ENCODE measurements at regions not wholly inside any gene's neighbourhood (a gene's known extent, or its start where the extent isn't known, plus 50 kb on each side); places are given as distances from the start of the nearest gene placed in this dataset.

DNA sequence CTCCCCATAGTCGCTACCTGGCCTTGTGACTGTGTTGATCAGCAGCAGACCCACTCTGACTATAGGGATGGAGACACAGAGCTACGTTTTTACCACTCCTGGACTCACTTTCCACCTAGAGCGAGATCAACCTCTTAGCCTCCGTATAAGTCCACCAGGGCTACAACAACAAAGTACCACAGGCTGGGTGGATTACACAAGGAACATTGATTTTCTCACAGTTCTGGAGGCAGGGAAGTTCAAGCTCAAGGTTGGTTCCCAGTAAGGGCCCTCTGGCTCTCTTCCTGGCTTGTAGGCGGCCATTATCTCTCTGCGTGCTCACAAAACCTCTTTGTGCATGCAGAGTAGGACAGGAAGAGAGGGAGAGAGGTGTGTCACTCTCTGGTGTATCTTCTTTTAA, 330.4 kb upstream of the PROK2 start:
- intact Hi-C loops (cut with DNase I), result no loop called here
- Histone ChIP-seq H3K4me3 (no peak overlapping the region), H3K9me3 (no peaks in the 10 kb centered on the region), H3K36me3 (no peaks in the 10 kb centered on the region), H3K4me1 (peaks cover 5 to 58% (median 35%) of the 10 kb centered on the region in 4 donors), H3K27ac (replicated peaks in 1 of 4) (peak overlapping the region in 2 of 4 donors; percentile 39 to 58), H3K27me3 (no peaks in the 10 kb centered on the region)
- TF ChIP-seq EP300 (IDR thresholded peaks at IDR 0.05) (no peak), POLR2AphosphoS5 (IDR thresholded peaks at IDR 0.05) (no peak), POLR2A (IDR thresholded peaks at IDR 0.05; ENCODE audit: low read depth) (no peak)
- TF ChIP-seq, protein P1, sequence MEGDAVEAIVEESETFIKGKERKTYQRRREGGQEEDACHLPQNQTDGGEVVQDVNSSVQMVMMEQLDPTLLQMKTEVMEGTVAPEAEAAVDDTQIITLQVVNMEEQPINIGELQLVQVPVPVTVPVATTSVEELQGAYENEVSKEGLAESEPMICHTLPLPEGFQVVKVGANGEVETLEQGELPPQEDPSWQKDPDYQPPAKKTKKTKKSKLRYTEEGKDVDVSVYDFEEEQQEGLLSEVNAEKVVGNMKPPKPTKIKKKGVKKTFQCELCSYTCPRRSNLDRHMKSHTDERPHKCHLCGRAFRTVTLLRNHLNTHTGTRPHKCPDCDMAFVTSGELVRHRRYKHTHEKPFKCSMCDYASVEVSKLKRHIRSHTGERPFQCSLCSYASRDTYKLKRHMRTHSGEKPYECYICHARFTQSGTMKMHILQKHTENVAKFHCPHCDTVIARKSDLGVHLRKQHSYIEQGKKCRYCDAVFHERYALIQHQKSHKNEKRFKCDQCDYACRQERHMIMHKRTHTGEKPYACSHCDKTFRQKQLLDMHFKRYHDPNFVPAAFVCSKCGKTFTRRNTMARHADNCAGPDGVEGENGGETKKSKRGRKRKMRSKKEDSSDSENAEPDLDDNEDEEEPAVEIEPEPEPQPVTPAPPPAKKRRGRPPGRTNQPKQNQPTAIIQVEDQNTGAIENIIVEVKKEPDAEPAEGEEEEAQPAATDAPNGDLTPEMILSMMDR (IDR thresholded peaks at IDR 0.05), result no peak
- no peak for DNase-seq (ENCODE audit: extremely low spot score)
- 98% methylated on average over 6 of the region's 6 CpGs for WGBS

DNA sequence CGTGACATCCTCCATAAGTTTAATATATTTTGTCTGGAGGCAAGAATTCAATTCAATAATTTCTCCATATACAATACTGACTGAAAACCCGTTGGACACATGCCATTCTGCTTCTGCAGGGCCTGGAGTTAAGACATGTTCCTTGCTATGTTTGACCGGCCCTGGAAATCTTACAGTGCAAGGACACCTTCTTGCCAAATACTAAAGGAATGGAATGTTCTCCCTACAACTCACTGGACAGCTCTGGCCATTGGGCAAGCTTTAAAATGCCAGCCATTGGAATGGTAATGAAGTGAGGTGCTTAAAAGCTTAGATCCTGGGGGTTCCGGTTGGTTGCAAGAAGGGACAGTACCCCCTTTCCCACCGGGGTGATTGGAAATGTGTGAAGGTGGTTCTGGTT, 329.8 kb upstream of the PROK2 start:
- TF ChIP-seq POLR2A (IDR thresholded peaks at IDR 0.05; ENCODE audit: low read depth) (no peak), POLR2AphosphoS5 (IDR thresholded peaks at IDR 0.05) (peak; percentile 50 to 75)
- intact Hi-C loops (cut with DNase I), result no loop called here
- H3K4me3 ChIP-seq, result no peak overlapping the region
- no peaks in the 10 kb centered on the region for H3K27me3 ChIP-seq
- H3K9me3 ChIP-seq, result no peaks in the 10 kb centered on the region
- DNase-seq (ENCODE audit: extremely low spot score), result no peak
- 58% methylated on average over 5 of the region's 5 CpGs for WGBS
- no peaks in the 10 kb centered on the region for H3K36me3 ChIP-seq
- H3K4me1 ChIP-seq, result peaks cover 5 to 61% (median 39%) of the 10 kb centered on the region in 4 donors
- H3K27ac ChIP-seq (replicated peaks in 1 of 4), result peak overlapping the region in 3 of 4 donors; percentile 19 to 58 (median 39)

DNA sequence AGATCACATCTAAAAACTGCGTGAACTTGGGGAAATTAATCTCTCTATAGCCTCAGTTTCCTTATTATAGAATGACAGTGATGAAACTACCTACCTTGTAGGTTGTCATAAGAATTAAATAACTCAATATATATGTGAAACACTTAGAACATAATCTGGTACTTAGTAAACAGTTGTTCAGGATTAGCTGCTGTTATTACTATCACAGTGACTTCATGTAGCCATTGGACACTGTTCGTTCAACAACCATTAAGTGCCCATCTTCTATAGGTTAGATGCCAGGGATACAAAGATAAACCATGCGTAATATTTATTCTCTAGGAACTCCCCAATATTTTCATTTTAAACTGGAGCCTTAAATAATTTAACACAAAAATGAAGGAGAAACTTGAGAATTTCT, 329.0 kb upstream of the PROK2 start:
- intact Hi-C loops (cut with DNase I), result no loop called here
- Histone ChIP-seq H3K9me3 (no peaks in the 10 kb centered on the region), H3K4me3 (no peak overlapping the region), H3K27me3 (no peaks in the 10 kb centered on the region), H3K27ac (replicated peaks in 1 of 4) (no peak overlapping the region), H3K4me1 (peaks cover 5 to 67% (median 40%) of the 10 kb centered on the region in 4 donors), H3K36me3 (no peaks in the 10 kb centered on the region)
- WGBS, result 96% methylated on average over 3 of the region's 3 CpGs
- TF ChIP-seq POLR2AphosphoS5 (IDR thresholded peaks at IDR 0.05) (no peak), EP300 (IDR thresholded peaks at IDR 0.05) (no peak), POLR2A (IDR thresholded peaks at IDR 0.05; ENCODE audit: low read depth) (no peak)
- TF ChIP-seq, protein P1 (IDR thresholded peaks at IDR 0.05), result no peak
- DNase-seq (ENCODE audit: extremely low spot score), result no peak

DNA sequence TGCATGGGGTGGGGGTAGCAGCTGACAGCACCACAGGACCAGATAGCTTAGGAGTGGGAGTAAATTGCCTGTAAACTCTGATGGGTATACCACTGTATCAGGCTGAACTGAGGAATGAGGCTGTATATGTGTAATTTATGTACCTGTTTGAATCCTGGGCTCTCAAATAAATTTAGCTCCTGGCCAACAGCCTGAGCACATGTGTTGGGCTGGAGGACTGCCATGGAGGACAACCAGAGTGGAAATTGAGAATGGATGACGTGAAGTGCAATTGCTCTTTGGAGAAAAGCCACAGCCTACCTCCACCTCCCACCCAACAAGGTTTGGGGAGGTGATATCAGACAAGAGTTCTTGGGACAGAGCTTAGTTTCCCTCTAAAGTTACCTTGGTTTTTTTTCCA, 328.6 kb upstream of the PROK2 start:
- no peak for TF ChIP-seq EP300 (IDR thresholded peaks at IDR 0.05)
- no peak for TF ChIP-seq POLR2A (IDR thresholded peaks at IDR 0.05; ENCODE audit: low read depth)
- TF ChIP-seq, protein P1 (IDR thresholded peaks at IDR 0.05), result no peak
- TF ChIP-seq POLR2AphosphoS5 (IDR thresholded peaks at IDR 0.05), result no peak
- Histone ChIP-seq H3K9me3 (no peaks in the 10 kb centered on the region), H3K4me1 (peaks cover 5 to 67% (median 39%) of the 10 kb centered on the region in 4 donors), H3K27me3 (no peaks in the 10 kb centered on the region), H3K4me3 (no peak overlapping the region), H3K27ac (replicated peaks in 1 of 4) (no peak overlapping the region), H3K36me3 (no peaks in the 10 kb centered on the region)
- intact Hi-C loops (cut with DNase I), result no loop called here
- DNase-seq (ENCODE audit: extremely low spot score), result no peak
- 55% methylated on average over 1 of the region's 1 CpG for WGBS

DNA sequence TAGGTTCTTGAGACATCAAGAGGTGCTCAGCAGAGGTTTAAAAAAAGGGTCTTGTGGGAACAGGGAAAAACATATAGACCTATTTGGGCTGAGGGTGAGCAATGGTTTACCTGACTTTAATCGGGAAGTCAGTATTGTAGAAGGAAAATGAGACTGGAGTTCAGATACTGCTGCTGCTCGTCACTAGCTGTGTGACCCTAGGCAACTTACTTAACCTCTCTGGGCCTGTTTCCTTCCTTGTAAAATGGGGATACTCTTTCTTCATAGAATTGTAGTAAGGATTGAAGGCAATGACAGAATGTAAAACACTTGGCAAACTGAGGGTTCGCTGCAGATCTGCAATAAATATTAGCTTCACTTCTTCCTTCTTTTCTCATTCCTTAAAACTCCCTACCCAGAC, 327.5 kb upstream of the PROK2 start:
- DNase-seq (ENCODE audit: extremely low spot score), result no peak
- 87% methylated on average over 3 of the region's 3 CpGs for WGBS
- Histone ChIP-seq H3K9me3 (no peaks in the 10 kb centered on the region), H3K27me3 (no peaks in the 10 kb centered on the region), H3K27ac (replicated peaks in 1 of 4) (no peak overlapping the region), H3K36me3 (no peaks in the 10 kb centered on the region), H3K4me1 (peaks cover 5 to 57% (median 29%) of the 10 kb centered on the region in 4 donors), H3K4me3 (no peak overlapping the region)
- intact Hi-C loops (cut with DNase I), result no loop called here
- TF ChIP-seq POLR2A (IDR thresholded peaks at IDR 0.05; ENCODE audit: low read depth) (no peak), EP300 (IDR thresholded peaks at IDR 0.05) (no peak), POLR2AphosphoS5 (IDR thresholded peaks at IDR 0.05) (no peak)
- TF ChIP-seq, protein P1 (IDR thresholded peaks at IDR 0.05), result no peak

Measured in esophagus muscularis mucosa (tissue), 4 donors.